GM06990 (cell line): ENCODE measurements at regions not wholly inside any gene's neighbourhood (a gene's known extent, or its start where the extent isn't known, plus 50 kb on each side); places are given as distances from the start of the nearest gene placed in this dataset.

Experiments used
- DNase-seq: peaks from one replicate; pipeline ENCODE4 v3.0.0-alpha.2; 2011; ENCODE audit not compliant: insufficient read length; ENCODE audit errors: extremely low read depth
- H3K27me3 ChIP-seq: replicated peaks from 2 replicates; pipeline ENCODE4 v1.6.0; 2011; ENCODE audit warnings: low read length; ENCODE audit not compliant: control insufficient read depth, insufficient read depth
- H3K36me3 ChIP-seq: 2 replicates; pipeline ENCODE4 v1.5.1; 2011; ENCODE audit warnings: low read length; ENCODE audit not compliant: control insufficient read depth, insufficient read depth
- H3K4me3 ChIP-seq: replicated peaks from 2 replicates; pipeline ENCODE4 v1.5.1; 2011; ENCODE audit warnings: low read depth, mild to moderate bottlenecking, control low read depth, low read length
- CTCF ChIP-seq: IDR thresholded peaks from 2 replicates; pipeline ENCODE4 v1.5.1; 2011; ENCODE audit warnings: low read length, control low read depth, mild to moderate bottlenecking, inconsistent platforms; ENCODE audit not compliant: insufficient read depth, poor library complexity, severe bottlenecking

- no peak for TF ChIP-seq CTCF
- no peaks in the 10 kb centered on the region for H3K36me3 ChIP-seq
- DNase-seq: no peak
Observed at GRCh38 chr14:79986251-79986650, 225.1 kb downstream of the DIO2 start.

GRCh38 chr14:79972230-79972629 lies 239.1 kb downstream of the DIO2 start:
- Histone ChIP-seq H3K4me3 (no peak overlapping the region), H3K36me3 (no peaks in the 10 kb centered on the region), H3K27me3 (no peaks in the 10 kb centered on the region)
- TF ChIP-seq CTCF: no peak
- no peak for DNase-seq

More at GRCh38 chr14:79986251-79986650, 225.1 kb downstream of the DIO2 start:
- Histone ChIP-seq H3K27me3 (no peaks in the 10 kb centered on the region), H3K4me3 (no peak overlapping the region)

GRCh38 chr14:79971330-79971729 lies 240.0 kb downstream of the DIO2 start:
- H3K36me3 ChIP-seq: no peaks in the 10 kb centered on the region
- no peaks in the 10 kb centered on the region for H3K27me3 ChIP-seq
- no peak overlapping the region for H3K4me3 ChIP-seq
- no peak for DNase-seq
- TF ChIP-seq CTCF: no peak

- TF ChIP-seq CTCF: no peak
- Histone ChIP-seq H3K36me3 (no peaks in the 10 kb centered on the region), H3K4me3 (no peak overlapping the region), H3K27me3 (no peaks in the 10 kb centered on the region)
- DNase-seq: no peak
Observed at GRCh38 chr14:79967453-79967852, 243.9 kb downstream of the DIO2 start.

- DNase-seq: no peak
- no peak overlapping the region for H3K4me3 ChIP-seq
- H3K36me3 ChIP-seq: no peaks in the 10 kb centered on the region
- no peaks in the 10 kb centered on the region for H3K27me3 ChIP-seq
- TF ChIP-seq CTCF: no peak
Observed at GRCh38 chr14:79967001-79967400, 244.3 kb downstream of the DIO2 start.

GRCh38 chr14:79965896-79966295 lies 245.4 kb downstream of the DIO2 start:
- Histone ChIP-seq H3K27me3 (no peaks in the 10 kb centered on the region), H3K36me3 (no peaks in the 10 kb centered on the region), H3K4me3 (no peak overlapping the region)
- DNase-seq: no peak
- no peak for TF ChIP-seq CTCF
